B cell (primary cell): ENCODE measurements at regions not wholly inside any gene's neighbourhood (a gene's known extent, or its start where the extent isn't known, plus 50 kb on each side); places are given as distances from the start of the nearest gene placed in this dataset.

Experiments
- ATAC-seq: fragments of 200-7000 bp; cut with Tn5 transposase; one replicate; pipeline ENCODE4 v1.10.0; 2021; ENCODE audit warnings: low read depth, mild to moderate bottlenecking, moderate number of reproducible peaks, moderate library complexity
- CTCF ChIA-PET: fragments of 350-600 bp; sonication (Branson Sonifier 250); formaldehyde crosslinking; loops from one replicate; lab custom pipeline; 2021; ENCODE audit warnings: antibody characterized with exemption, inconsistent platforms; lab: Charles Lee
- POLR2A ChIA-PET: fragments of 350-600 bp; sonication (Branson Sonifier 250); formaldehyde crosslinking; loops from one replicate; lab custom pipeline; 2021; ENCODE audit warnings: antibody characterized with exemption; lab: Charles Lee
- DNase-seq: peaks from one replicate; pipeline ENCODE4 v3.0.0; 2013
- H2AFZ ChIP-seq: 2 replicates; pipeline ENCODE4 v1.6.1; 2012; ENCODE audit warnings: mild to moderate bottlenecking, low read depth, low read length; ENCODE audit not compliant: insufficient read depth, poor library complexity, severe bottlenecking
- H3K27ac ChIP-seq, 2 donors: 1 replicate in 1 of 2; 2 replicates in 1 of 2; pipeline ENCODE4 v1.5.1; 2012 to 2013; ENCODE audit warnings: low read length in 2 of 2, mild to moderate bottlenecking in 2 of 2, moderate library complexity in 1 of 2
- H3K27me3 ChIP-seq, 4 experiments: fragments of 200-600 bp in 1 of 4; sonication (generic) in 1 of 4; replicated peaks in 1 of 4; 1 replicate in 2 of 4; 2 replicates in 2 of 4; pipeline versions ENCODE4 v1.6.1 to v1.7.0; 2013 to 2016; ENCODE audit warnings: low read length in 3 of 4, mild to moderate bottlenecking in 2 of 4, mixed read lengths in 1 of 4, moderate library complexity in 1 of 4; ENCODE audit not compliant: insufficient read depth in 4 of 4, control insufficient read depth in 3 of 4; ENCODE audit errors: control extremely low read depth in 1 of 4
- H3K36me3 ChIP-seq, 2 experiments: replicated peaks in 1 of 2; 1 replicate in 1 of 2; 2 replicates in 1 of 2; pipeline versions ENCODE4 v1.6.1 to v1.7.1; 2013; ENCODE audit warnings: low read length in 1 of 2; ENCODE audit not compliant: insufficient read depth in 2 of 2, control insufficient read depth in 1 of 2; ENCODE audit errors: control extremely low read depth in 1 of 2, extremely low read depth in 1 of 2
- H3K4me1 ChIP-seq, 2 donors: fragments of 200-600 bp in 1 of 2; sonication (generic) in 1 of 2; 1 replicate in 1 of 2; 2 replicates in 1 of 2; pipeline versions ENCODE4 v1.5.1 to v1.6.1; 2013 to 2017; ENCODE audit warnings: low read length in 2 of 2; ENCODE audit not compliant: control insufficient read depth in 2 of 2, insufficient read depth in 2 of 2
- H3K4me2 ChIP-seq: replicated peaks from 2 replicates; pipeline ENCODE3; 2012; ENCODE audit warnings: mild to moderate bottlenecking, low read depth, low read length; ENCODE audit not compliant: poor library complexity, severe bottlenecking
- H3K4me3 ChIP-seq, 5 experiments: fragments of 200-600 bp in 1 of 5; sonication (generic) in 1 of 5; 1 replicate in 3 of 5; 2 replicates in 2 of 5; pipeline versions ENCODE4 v1.5.1 to v1.7.0; 2011 to 2016; ENCODE audit warnings: low read length in 4 of 5, mild to moderate bottlenecking in 4 of 5, low read depth in 2 of 5, control low read depth in 1 of 5, moderate library complexity in 1 of 5; ENCODE audit not compliant: insufficient read depth in 1 of 5; ENCODE audit errors: control extremely low read depth in 1 of 5, extremely low read depth in 1 of 5
- H3K79me2 ChIP-seq: fragments of 200-600 bp; sonication (generic); one replicate; pipeline ENCODE4 v1.6.0; 2016; ENCODE audit warnings: low read length; ENCODE audit not compliant: control insufficient read depth, insufficient read depth
- H3K9ac ChIP-seq: fragments of 200-600 bp; sonication (generic); 2 replicates; pipeline ENCODE4 v1.6.1; 2017; ENCODE audit warnings: mild to moderate bottlenecking, low read length, moderate library complexity
- H3K9me3 ChIP-seq, 3 donors: one replicate each; pipeline versions ENCODE4 v1.6.1 to v1.7.1; 2013; ENCODE audit warnings: low read length in 2 of 3; ENCODE audit not compliant: control insufficient read depth in 2 of 3, insufficient read depth in 1 of 3; ENCODE audit errors: control extremely low read depth in 1 of 3
- H4K20me1 ChIP-seq: 2 replicates; pipeline ENCODE4 v1.6.0; 2012; ENCODE audit warnings: mild to moderate bottlenecking, low read length; ENCODE audit not compliant: insufficient read depth, control insufficient read depth, poor library complexity, severe bottlenecking
- H3K27ac Mint-ChIP-seq: one replicate; pipeline ENCODE4 v1.8.0; 2021; ENCODE audit warnings: mixed read lengths
- H3K27me3 Mint-ChIP-seq: one replicate; pipeline ENCODE4 v1.8.0; 2021; ENCODE audit warnings: mixed read lengths
- H3K4me1 Mint-ChIP-seq: one replicate; pipeline ENCODE4 v1.8.0; 2021; ENCODE audit warnings: mixed read lengths
- H3K4me3 Mint-ChIP-seq: one replicate; pipeline ENCODE4 v1.8.0; 2021; ENCODE audit warnings: mixed read lengths
- H3K9me3 Mint-ChIP-seq: one replicate; pipeline ENCODE4 v1.8.0; 2022; ENCODE audit warnings: mixed read lengths; ENCODE audit not compliant: insufficient read depth
- EZH2 ChIP-seq: IDR thresholded peaks from 2 replicates; pipeline ENCODE4 v1.6.1; 2012; ENCODE audit warnings: borderline replicate concordance, low read depth, mild to moderate bottlenecking, moderate library complexity, low read length; ENCODE audit not compliant: insufficient read depth, poor library complexity, severe bottlenecking
- WGBS: methylation state at CpG from one replicate; pipeline ENCODE4 v1.1.5; 2013; ENCODE audit warnings: missing lambda C conversion rate; ENCODE audit not compliant: insufficient coverage; 5-methylcytosine and 5-hydroxymethylcytosine counted together
- intact Hi-C: fragments of 100-400 bp; cut with micrococcal nuclease; formaldehyde crosslinking; loops from one replicate; pipeline ENCODE4 v1.10.0; 2022
- TF ChIP-seq, protein P1 (sequence below): fragments of 200-600 bp; IDR thresholded peaks from one replicate; pipeline ENCODE4 v1.8.0; 2022; ENCODE audit warnings: antibody characterized with exemption, mild to moderate bottlenecking

DNA sequence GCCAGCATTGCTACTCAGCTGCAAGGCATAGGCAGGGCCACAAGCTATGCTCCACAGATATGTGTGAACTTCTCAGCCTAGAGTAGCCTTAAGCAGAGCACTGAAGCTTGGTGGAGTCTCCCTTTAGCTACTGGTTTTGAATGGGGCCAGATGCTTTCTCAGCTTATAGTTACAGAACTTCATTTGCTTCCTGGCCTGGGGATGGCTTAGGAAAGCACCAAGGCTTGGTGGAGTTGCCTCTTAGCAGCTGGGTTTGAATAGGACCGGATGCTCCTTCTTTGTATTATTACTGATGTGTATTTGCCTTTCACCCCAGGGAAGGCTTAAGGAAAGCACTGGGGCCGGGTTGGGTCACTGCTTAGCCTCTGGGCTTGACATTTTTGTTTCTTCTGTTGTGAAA lies 497.8 kb upstream of the SEMA6A start:
- Histone ChIP-seq H3K4me3 (no peak overlapping the region), H3K9me3 (peaks cover 0 to 10% (median 6%) of the 10 kb centered on the region in 3 donors), H4K20me1 (no peaks in the 10 kb centered on the region), H3K36me3 (no peaks in the 10 kb centered on the region), H2AFZ (no peak overlapping the region), H3K27me3 (no peaks in the 10 kb centered on the region), H3K9ac (no peak overlapping the region), H3K4me2 (no peak overlapping the region), H3K4me1 (no peaks in the 10 kb centered on the region), H3K27ac (no peak overlapping the region), H3K79me2 (no peaks in the 10 kb centered on the region)
- POLR2A ChIA-PET = no interaction called here
- DNase-seq (no peak), ATAC-seq (no peak)
- TF ChIP-seq EZH2 = no peak
- TF ChIP-seq, protein P1, sequence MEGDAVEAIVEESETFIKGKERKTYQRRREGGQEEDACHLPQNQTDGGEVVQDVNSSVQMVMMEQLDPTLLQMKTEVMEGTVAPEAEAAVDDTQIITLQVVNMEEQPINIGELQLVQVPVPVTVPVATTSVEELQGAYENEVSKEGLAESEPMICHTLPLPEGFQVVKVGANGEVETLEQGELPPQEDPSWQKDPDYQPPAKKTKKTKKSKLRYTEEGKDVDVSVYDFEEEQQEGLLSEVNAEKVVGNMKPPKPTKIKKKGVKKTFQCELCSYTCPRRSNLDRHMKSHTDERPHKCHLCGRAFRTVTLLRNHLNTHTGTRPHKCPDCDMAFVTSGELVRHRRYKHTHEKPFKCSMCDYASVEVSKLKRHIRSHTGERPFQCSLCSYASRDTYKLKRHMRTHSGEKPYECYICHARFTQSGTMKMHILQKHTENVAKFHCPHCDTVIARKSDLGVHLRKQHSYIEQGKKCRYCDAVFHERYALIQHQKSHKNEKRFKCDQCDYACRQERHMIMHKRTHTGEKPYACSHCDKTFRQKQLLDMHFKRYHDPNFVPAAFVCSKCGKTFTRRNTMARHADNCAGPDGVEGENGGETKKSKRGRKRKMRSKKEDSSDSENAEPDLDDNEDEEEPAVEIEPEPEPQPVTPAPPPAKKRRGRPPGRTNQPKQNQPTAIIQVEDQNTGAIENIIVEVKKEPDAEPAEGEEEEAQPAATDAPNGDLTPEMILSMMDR = no peak
- CTCF ChIA-PET = no interaction called here
- Mint-ChIP-seq H3K27me3 (no peaks in the 10 kb centered on the region), H3K9me3 (peaks cover 5% of the 10 kb centered on the region), H3K4me1 (no peaks in the 10 kb centered on the region), H3K27ac (no peak overlapping the region), H3K4me3 (no peak overlapping the region)
- WGBS = no CpG with 5 or more reads among the region's 2 CpGs
- intact Hi-C loops = no loop called here

DNA sequence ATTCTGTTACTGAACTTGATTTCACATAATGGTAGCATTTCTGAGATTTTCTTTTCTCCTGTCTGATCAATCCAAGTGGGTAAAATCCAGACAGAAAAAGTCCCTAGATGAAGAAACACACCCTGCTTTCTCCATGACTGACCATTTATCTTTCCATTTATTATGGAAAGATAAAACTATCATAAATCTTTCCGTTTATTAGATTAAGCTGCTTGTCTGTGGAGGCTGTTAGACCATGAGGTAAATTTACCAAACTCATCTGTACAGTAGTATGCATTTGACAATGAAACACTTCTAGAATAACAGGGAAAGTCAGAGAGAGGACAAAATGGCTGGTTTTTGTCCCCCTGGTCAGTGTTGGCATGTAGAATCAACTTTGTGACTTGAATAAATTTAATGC lies 491.2 kb upstream of the SEMA6A start:
- intact Hi-C loops = no loop called here

More for the DNA sequence above, 491.2 kb upstream of the SEMA6A start:
- Mint-ChIP-seq H3K4me3 (no peak overlapping the region), H3K4me1 (no peaks in the 10 kb centered on the region), H3K27me3 (no peaks in the 10 kb centered on the region), H3K9me3 (no peaks in the 10 kb centered on the region), H3K27ac (no peak overlapping the region)
- Histone ChIP-seq H3K79me2 (no peaks in the 10 kb centered on the region), H3K27ac (no peak overlapping the region), H2AFZ (no peak overlapping the region), H3K4me1 (no peaks in the 10 kb centered on the region), H3K36me3 (no peaks in the 10 kb centered on the region), H3K9me3 (no peaks in the 10 kb centered on the region), H3K4me2 (no peak overlapping the region), H3K27me3 (no peaks in the 10 kb centered on the region), H3K4me3 (no peak overlapping the region), H4K20me1 (no peaks in the 10 kb centered on the region), H3K9ac (no peak overlapping the region)
- TF ChIP-seq EZH2 = no peak
- TF ChIP-seq, protein P1 = no peak
- CTCF ChIA-PET = no interaction called here
- no CpG with 5 or more reads among the region's 1 CpG for WGBS
- DNase-seq (no peak), ATAC-seq (no peak)
- POLR2A ChIA-PET = no interaction called here
